ENCODE measurements at regions not wholly inside any gene's neighbourhood (a gene's known extent, or its start where the extent isn't known, plus 50 kb on each side); places are given as distances from the start of the nearest gene placed in this dataset.

- intact Hi-C loops (cut with DNase I) = no loop called here
- no peak for DNase-seq (ENCODE audit: low spot score)
- H3K4me3 ChIP-seq = no peak overlapping the region
- WGBS = 95% methylated on average over 1 of the region's 1 CpG
- H3K36me3 ChIP-seq = no peaks in the 10 kb centered on the region
- TF ChIP-seq CTCF (IDR thresholded peaks at IDR 0.05) = no peak
- TF ChIP-seq POLR2A (IDR thresholded peaks at IDR 0.05) = no peak
- H3K4me1 ChIP-seq (replicated peaks) = no peaks in the 10 kb centered on the region
- no peak overlapping the region for H3K27ac ChIP-seq
- H3K9me3 ChIP-seq = no peaks in the 10 kb centered on the region
- H3K27me3 ChIP-seq (replicated peaks; ENCODE audit: insufficient read depth) = no peaks in the 10 kb centered on the region
These were observed 396.7 kb downstream of the BUD13 start for GRCh38 chr11:116376054-116376453.

GRCh38 chr11:116375221-116375620, 397.6 kb downstream of the BUD13 start:
- WGBS = 97% methylated on average over 1 of the region's 1 CpG
- no peaks in the 10 kb centered on the region for H3K9me3 ChIP-seq
- no peaks in the 10 kb centered on the region for H3K36me3 ChIP-seq
- H3K27ac ChIP-seq = no peak overlapping the region
- H3K4me3 ChIP-seq = no peak overlapping the region
- intact Hi-C loops (cut with DNase I) = no loop called here
- DNase-seq (ENCODE audit: low spot score) = no peak
- no peaks in the 10 kb centered on the region for H3K4me1 ChIP-seq (replicated peaks)
- no peak for TF ChIP-seq CTCF (IDR thresholded peaks at IDR 0.05)
- TF ChIP-seq POLR2A (IDR thresholded peaks at IDR 0.05) = no peak
- no peak for TF ChIP-seq POLR2AphosphoS5 (IDR thresholded peaks at IDR 0.05)
- no peaks in the 10 kb centered on the region for H3K27me3 ChIP-seq (replicated peaks; ENCODE audit: insufficient read depth)

GRCh38 chr11:116374085-116374484, 398.7 kb downstream of the BUD13 start:
- intact Hi-C loops (cut with DNase I) = no loop called here
- TF ChIP-seq CTCF (IDR thresholded peaks at IDR 0.05) = no peak
- TF ChIP-seq POLR2A (IDR thresholded peaks at IDR 0.05) = no peak
- TF ChIP-seq POLR2AphosphoS5 (IDR thresholded peaks at IDR 0.05) = no peak
- 93% methylated on average over 1 of the region's 1 CpG for WGBS
- no peaks in the 10 kb centered on the region for H3K4me1 ChIP-seq (replicated peaks)
- no peak overlapping the region for H3K4me3 ChIP-seq
- H3K27me3 ChIP-seq (replicated peaks; ENCODE audit: insufficient read depth) = no peaks in the 10 kb centered on the region
- no peak for DNase-seq (ENCODE audit: low spot score)
- H3K36me3 ChIP-seq = no peaks in the 10 kb centered on the region
- no peaks in the 10 kb centered on the region for H3K9me3 ChIP-seq
- H3K27ac ChIP-seq = no peak overlapping the region

GRCh38 chr11:116373104-116373944, 399.5 kb downstream of the BUD13 start:
- Histone ChIP-seq H3K27me3 (replicated peaks; ENCODE audit: insufficient read depth) (no peaks in the 10 kb centered on the region), H3K9me3 (no peaks in the 10 kb centered on the region), H3K4me3 (no peak overlapping the region), H3K4me1 (replicated peaks) (no peaks in the 10 kb centered on the region), H3K27ac (no peak overlapping the region), H3K36me3 (no peaks in the 10 kb centered on the region)
- no peak for DNase-seq (ENCODE audit: low spot score)
- intact Hi-C loops (cut with DNase I) = no loop called here
- TF ChIP-seq POLR2AphosphoS5 (IDR thresholded peaks at IDR 0.05) = no peak
- TF ChIP-seq POLR2A (IDR thresholded peaks at IDR 0.05) = no peak
- no peak for TF ChIP-seq CTCF (IDR thresholded peaks at IDR 0.05)
- whole genome bisulfite sequencing = 71% methylated on average over 10 of the region's 10 CpGs

- no peak for TF ChIP-seq POLR2A (IDR thresholded peaks at IDR 0.05)
- TF ChIP-seq CTCF (IDR thresholded peaks at IDR 0.05) = no peak
- no peak for TF ChIP-seq POLR2AphosphoS5 (IDR thresholded peaks at IDR 0.05)
- no peaks in the 10 kb centered on the region for H3K36me3 ChIP-seq
- H3K4me1 ChIP-seq (replicated peaks) = no peaks in the 10 kb centered on the region
- no peaks in the 10 kb centered on the region for H3K27me3 ChIP-seq (replicated peaks; ENCODE audit: insufficient read depth)
- 24% methylated on average over 3 of the region's 3 CpGs for WGBS
- H3K9me3 ChIP-seq = no peaks in the 10 kb centered on the region
- no peak overlapping the region for H3K4me3 ChIP-seq
- H3K27ac ChIP-seq = no peak overlapping the region
- intact Hi-C loops (cut with DNase I) = no loop called here
- no peak for DNase-seq (ENCODE audit: low spot score)
These were observed 401.6 kb downstream of the BUD13 start for GRCh38 chr11:116371146-116371545.

Measured in prostate gland (tissue), 2 donors.